Neural progenitor cell (in vitro differentiated cells): ENCODE measurements at regions not wholly inside any gene's neighbourhood (a gene's known extent, or its start where the extent isn't known, plus 50 kb on each side); places are given as distances from the start of the nearest gene placed in this dataset.

Source experiments
- DNase-seq: peaks from one replicate; pipeline ENCODE4 v3.0.0-alpha.2; 2016; ENCODE audit warnings: low spot score
- H2AFZ ChIP-seq: fragments of 200-600 bp; sonication (generic); replicated peaks from 2 replicates; pipeline ENCODE4 v1.6.1; 2016; ENCODE audit warnings: antibody characterized with exemption
- H3F3A ChIP-seq: fragments of 200-600 bp; sonication (generic); 2 replicates; pipeline ENCODE4 v1.6.1; 2016; ENCODE audit warnings: antibody characterized with exemption, low read depth
- H3K27ac ChIP-seq: fragments of 200-600 bp; sonication (generic); 2 replicates; pipeline ENCODE4 v1.5.1; 2016; ENCODE audit warnings: mild to moderate bottlenecking
- H3K27me3 ChIP-seq: fragments of 200-600 bp; sonication (generic); 2 replicates; pipeline ENCODE4 v1.6.1; 2016; ENCODE audit warnings: mild to moderate bottlenecking, moderate library complexity
- H3K36me3 ChIP-seq: fragments of 200-600 bp; sonication (generic); 2 replicates; pipeline ENCODE4 v1.5.1; 2016
- H3K4me1 ChIP-seq: fragments of 200-600 bp; sonication (generic); 2 replicates; pipeline ENCODE4 v1.6.1; 2016; ENCODE audit warnings: mixed run types
- H3K4me2 ChIP-seq: fragments of 200-600 bp; sonication (generic); 2 replicates; pipeline ENCODE4 v1.6.1; 2016
- H3K4me3 ChIP-seq: fragments of 200-600 bp; sonication (generic); 2 replicates; pipeline ENCODE4 v1.5.1; 2016
- H3K79me2 ChIP-seq: fragments of 200-600 bp; sonication (generic); 2 replicates; pipeline ENCODE4 v1.6.1; 2016; ENCODE audit warnings: low read depth
- H3K9ac ChIP-seq: fragments of 200-600 bp; sonication (generic); 2 replicates; pipeline ENCODE4 v1.6.1; 2016
- H3K9me3 ChIP-seq: fragments of 200-600 bp; sonication (generic); 2 replicates; pipeline ENCODE4 v1.5.1; 2016; ENCODE audit warnings: low read depth
- H4K20me1 ChIP-seq: fragments of 200-600 bp; sonication (generic); 2 replicates; pipeline ENCODE4 v1.6.1; 2016; ENCODE audit warnings: low read depth
- H3K27ac Mint-ChIP-seq: 3 replicates; pipeline ENCODE4 v1.8.0; 2021; ENCODE audit warnings: mixed read lengths
- H3K27me3 Mint-ChIP-seq: 2 replicates; pipeline ENCODE4 v1.8.0; 2022; ENCODE audit warnings: low read depth, mild to moderate bottlenecking, inconsistent platforms, moderate library complexity, mixed read lengths; ENCODE audit not compliant: insufficient read depth
- H3K36me3 Mint-ChIP-seq: 3 replicates; pipeline ENCODE4 v1.8.0; 2021; ENCODE audit warnings: mixed read lengths
- H3K4me1 Mint-ChIP-seq: 3 replicates; pipeline ENCODE4 v1.8.0; 2021; ENCODE audit warnings: mixed read lengths
- H3K4me3 Mint-ChIP-seq: 3 replicates; pipeline ENCODE4 v1.8.0; 2021; ENCODE audit warnings: mild to moderate bottlenecking, moderate library complexity, mixed read lengths
- H3K9me3 Mint-ChIP-seq: 3 replicates; pipeline ENCODE4 v1.8.0; 2020; ENCODE audit warnings: mixed read lengths
- EZH2 ChIP-seq: fragments of 200-600 bp; sonication (generic); IDR thresholded peaks from 2 replicates; pipeline ENCODE4 v1.6.1; 2017; ENCODE audit warnings: antibody characterized with exemption, mild to moderate bottlenecking, moderate library complexity
- EZH2phosphoT487 ChIP-seq: fragments of 200-600 bp; sonication (generic); IDR thresholded peaks from 2 replicates; pipeline ENCODE4 v1.6.1; 2017; ENCODE audit warnings: antibody characterized with exemption
- TF ChIP-seq, protein P1 (sequence below): fragments of 200-600 bp; sonication (generic); IDR thresholded peaks from 2 replicates; pipeline ENCODE4 v1.5.1; 2017; ENCODE audit warnings: antibody characterized with exemption, mild to moderate bottlenecking

DNA sequence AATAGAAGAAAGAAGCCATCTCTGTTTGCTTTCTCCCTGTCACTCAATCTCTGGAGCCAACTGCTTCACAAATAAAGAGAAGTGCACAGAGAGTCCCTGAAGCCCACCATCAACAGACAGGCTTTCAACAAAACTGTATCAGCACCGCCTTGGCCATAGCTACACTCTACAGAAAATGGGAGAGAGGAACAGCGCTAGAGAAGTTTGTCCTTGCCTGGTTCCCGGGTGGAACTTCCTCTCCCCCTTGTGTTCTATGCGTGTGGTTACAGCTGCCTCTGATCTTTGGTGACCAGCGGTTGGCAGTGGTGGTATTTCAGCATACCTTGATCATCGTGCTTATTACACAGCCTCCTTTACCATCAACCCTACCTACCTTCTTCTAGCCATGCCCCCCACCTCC is 91.4 kb upstream of the CCL2 start:
- no peak overlapping the region for H3K27ac Mint-ChIP-seq
- Histone ChIP-seq H4K20me1 (no peaks in the 10 kb centered on the region), H2AFZ (no peak overlapping the region), H3K27me3 (no peaks in the 10 kb centered on the region), H3K4me2 (no peak overlapping the region), H3K36me3 (no peaks in the 10 kb centered on the region), H3F3A (no peaks in the 10 kb centered on the region), H3K4me1 (no peaks in the 10 kb centered on the region), H3K9ac (no peak overlapping the region), H3K27ac (no peak overlapping the region), H3K4me3 (no peak overlapping the region), H3K9me3 (no peaks in the 10 kb centered on the region), H3K79me2 (no peaks in the 10 kb centered on the region)
- no peaks in the 10 kb centered on the region for H3K9me3 Mint-ChIP-seq
- DNase-seq, result peak; percentile 64
- TF ChIP-seq EZH2 (no peak), EZH2phosphoT487 (no peak)
- TF ChIP-seq, protein P1, sequence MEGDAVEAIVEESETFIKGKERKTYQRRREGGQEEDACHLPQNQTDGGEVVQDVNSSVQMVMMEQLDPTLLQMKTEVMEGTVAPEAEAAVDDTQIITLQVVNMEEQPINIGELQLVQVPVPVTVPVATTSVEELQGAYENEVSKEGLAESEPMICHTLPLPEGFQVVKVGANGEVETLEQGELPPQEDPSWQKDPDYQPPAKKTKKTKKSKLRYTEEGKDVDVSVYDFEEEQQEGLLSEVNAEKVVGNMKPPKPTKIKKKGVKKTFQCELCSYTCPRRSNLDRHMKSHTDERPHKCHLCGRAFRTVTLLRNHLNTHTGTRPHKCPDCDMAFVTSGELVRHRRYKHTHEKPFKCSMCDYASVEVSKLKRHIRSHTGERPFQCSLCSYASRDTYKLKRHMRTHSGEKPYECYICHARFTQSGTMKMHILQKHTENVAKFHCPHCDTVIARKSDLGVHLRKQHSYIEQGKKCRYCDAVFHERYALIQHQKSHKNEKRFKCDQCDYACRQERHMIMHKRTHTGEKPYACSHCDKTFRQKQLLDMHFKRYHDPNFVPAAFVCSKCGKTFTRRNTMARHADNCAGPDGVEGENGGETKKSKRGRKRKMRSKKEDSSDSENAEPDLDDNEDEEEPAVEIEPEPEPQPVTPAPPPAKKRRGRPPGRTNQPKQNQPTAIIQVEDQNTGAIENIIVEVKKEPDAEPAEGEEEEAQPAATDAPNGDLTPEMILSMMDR, result peak; percentile 57
- peaks cover 14% of the 10 kb centered on the region for H3K27me3 Mint-ChIP-seq
- no peaks in the 10 kb centered on the region for H3K4me1 Mint-ChIP-seq
- H3K4me3 Mint-ChIP-seq, result no peak overlapping the region
- no peaks in the 10 kb centered on the region for H3K36me3 Mint-ChIP-seq

DNA sequence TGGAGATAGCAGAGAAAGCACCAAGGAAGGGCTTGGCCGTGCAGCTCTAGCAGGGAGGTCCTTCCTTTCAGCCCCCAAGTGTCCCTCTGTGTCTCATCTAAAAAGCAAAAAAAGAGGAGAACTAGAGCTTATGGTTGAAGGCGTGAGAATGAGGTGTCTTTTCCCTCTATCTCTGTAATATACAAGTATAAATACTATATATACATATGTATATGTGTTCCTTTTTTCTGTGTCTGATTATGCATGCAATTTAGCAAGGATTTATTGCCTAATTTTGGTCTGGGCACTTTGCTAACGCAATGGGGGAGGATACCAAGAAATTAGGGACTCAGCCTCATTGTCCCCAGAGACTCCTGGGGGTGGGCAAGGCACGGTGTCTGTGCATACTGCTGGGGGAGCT is 90.2 kb upstream of the CCL2 start:
- TF ChIP-seq EZH2 (no peak), EZH2phosphoT487 (no peak)
- TF ChIP-seq, protein P1, result no peak
- no peaks in the 10 kb centered on the region for H4K20me1 ChIP-seq
- H3K4me3 ChIP-seq, result no peak overlapping the region
- H3K4me1 ChIP-seq, result no peaks in the 10 kb centered on the region
- H3K27me3 ChIP-seq, result no peaks in the 10 kb centered on the region
- H3K9ac ChIP-seq, result no peak overlapping the region
- no peaks in the 10 kb centered on the region for H3F3A ChIP-seq
- DNase-seq, result no peak
- H3K4me3 Mint-ChIP-seq, result no peak overlapping the region
- no peaks in the 10 kb centered on the region for H3K9me3 Mint-ChIP-seq
- no peak overlapping the region for H3K4me2 ChIP-seq
- no peaks in the 10 kb centered on the region for H3K36me3 ChIP-seq
- no peak overlapping the region for H3K27ac ChIP-seq
- no peaks in the 10 kb centered on the region for H3K79me2 ChIP-seq
- H3K36me3 Mint-ChIP-seq, result no peaks in the 10 kb centered on the region
- no peaks in the 10 kb centered on the region for H3K4me1 Mint-ChIP-seq
- H3K27ac Mint-ChIP-seq, result no peak overlapping the region
- peaks cover 9% of the 10 kb centered on the region for H3K27me3 Mint-ChIP-seq
- no peak overlapping the region for H2AFZ ChIP-seq
- H3K9me3 ChIP-seq, result no peaks in the 10 kb centered on the region

DNA sequence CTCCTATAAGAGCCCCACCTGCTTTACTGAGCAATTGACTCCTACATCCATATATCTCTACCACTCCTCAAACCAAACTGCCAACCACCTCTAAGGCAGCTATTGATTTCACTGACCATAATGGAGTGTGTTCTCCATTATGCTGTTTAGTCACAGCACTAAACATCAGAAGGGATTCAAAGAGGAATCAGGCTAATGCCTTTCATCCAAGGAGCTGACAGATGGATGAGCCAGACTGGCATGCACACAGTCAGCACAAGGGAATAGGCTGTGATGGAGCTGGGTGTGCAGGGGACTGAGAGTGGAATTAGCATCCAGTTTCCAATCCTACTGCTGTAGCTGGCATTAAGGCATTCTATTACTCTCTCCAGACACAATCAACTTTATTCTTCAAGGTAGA is 88.7 kb upstream of the CCL2 start:
- Histone ChIP-seq H3K79me2 (no peaks in the 10 kb centered on the region), H2AFZ (no peak overlapping the region), H3K4me1 (no peaks in the 10 kb centered on the region), H3K4me2 (no peak overlapping the region), H3K4me3 (no peak overlapping the region), H3F3A (no peaks in the 10 kb centered on the region), H3K36me3 (no peaks in the 10 kb centered on the region), H4K20me1 (no peaks in the 10 kb centered on the region), H3K9me3 (no peaks in the 10 kb centered on the region), H3K9ac (no peak overlapping the region), H3K27ac (no peak overlapping the region), H3K27me3 (no peaks in the 10 kb centered on the region)
- DNase-seq, result no peak
- H3K36me3 Mint-ChIP-seq, result no peaks in the 10 kb centered on the region
- peaks cover 9% of the 10 kb centered on the region for H3K27me3 Mint-ChIP-seq
- H3K4me1 Mint-ChIP-seq, result no peaks in the 10 kb centered on the region
- no peak overlapping the region for H3K4me3 Mint-ChIP-seq
- no peak overlapping the region for H3K27ac Mint-ChIP-seq
- H3K9me3 Mint-ChIP-seq, result no peaks in the 10 kb centered on the region
- TF ChIP-seq, protein P1, result no peak
- TF ChIP-seq EZH2 (no peak), EZH2phosphoT487 (no peak)

DNA sequence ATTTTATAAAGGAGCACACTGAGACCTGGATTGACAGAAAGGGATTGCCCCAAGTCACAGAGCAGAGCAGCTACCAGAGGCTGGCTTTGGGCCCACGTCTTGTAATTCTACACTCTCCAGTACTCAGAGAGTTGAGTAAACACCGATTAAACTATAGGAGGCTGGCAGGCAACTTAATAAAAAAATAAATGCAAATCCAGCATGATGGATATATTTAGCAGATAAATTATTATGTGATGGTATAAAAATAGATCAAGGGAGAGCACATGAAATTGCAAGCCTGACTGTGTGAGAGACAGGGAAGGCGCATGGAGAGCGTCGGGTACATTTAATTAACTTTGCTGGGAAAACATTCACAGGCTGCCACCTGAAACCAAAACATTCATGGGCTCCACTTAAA is 87.7 kb upstream of the CCL2 start:
- peaks cover 12% of the 10 kb centered on the region for H3K27me3 Mint-ChIP-seq
- no peak overlapping the region for H3K4me3 ChIP-seq

More for the DNA sequence above, 87.7 kb upstream of the CCL2 start:
- no peak overlapping the region for H3K9ac ChIP-seq
- Mint-ChIP-seq H3K27ac (no peak overlapping the region), H3K4me1 (no peaks in the 10 kb centered on the region), H3K4me3 (no peak overlapping the region), H3K36me3 (no peaks in the 10 kb centered on the region), H3K9me3 (peaks cover 4% of the 10 kb centered on the region)
- H3F3A ChIP-seq, result no peaks in the 10 kb centered on the region
- no peaks in the 10 kb centered on the region for H3K27me3 ChIP-seq
- DNase-seq, result no peak
- H3K27ac ChIP-seq, result no peak overlapping the region
- no peaks in the 10 kb centered on the region for H3K9me3 ChIP-seq
- H3K79me2 ChIP-seq, result no peaks in the 10 kb centered on the region
- no peaks in the 10 kb centered on the region for H3K36me3 ChIP-seq
- no peak overlapping the region for H3K4me2 ChIP-seq
- H2AFZ ChIP-seq, result no peak overlapping the region
- no peaks in the 10 kb centered on the region for H4K20me1 ChIP-seq
- no peaks in the 10 kb centered on the region for H3K4me1 ChIP-seq
- TF ChIP-seq, protein P1, result no peak
- TF ChIP-seq EZH2phosphoT487 (no peak), EZH2 (no peak)
